Inferior parietal cortex (tissue), 1 donor: ENCODE measurements at regions not wholly inside any gene's neighbourhood (a gene's known extent, or its start where the extent isn't known, plus 50 kb on each side); places are given as distances from the start of the nearest gene placed in this dataset.

Experiments used
- DNase-seq: peaks from one replicate; pipeline ENCODE4 v3.0.0-alpha.2; 2016; ENCODE audit errors: extremely low spot score

- DNase-seq: no peak
Measured at GRCh38 chr2:5539282-5540165, 152.7 kb upstream of the SOX11 start.

- no peak for DNase-seq
Measured at GRCh38 chr2:5540856-5541255, 151.3 kb upstream of the SOX11 start.

- DNase-seq: no peak
Measured at GRCh38 chr2:5544205-5544786, 147.9 kb upstream of the SOX11 start.

DNA sequence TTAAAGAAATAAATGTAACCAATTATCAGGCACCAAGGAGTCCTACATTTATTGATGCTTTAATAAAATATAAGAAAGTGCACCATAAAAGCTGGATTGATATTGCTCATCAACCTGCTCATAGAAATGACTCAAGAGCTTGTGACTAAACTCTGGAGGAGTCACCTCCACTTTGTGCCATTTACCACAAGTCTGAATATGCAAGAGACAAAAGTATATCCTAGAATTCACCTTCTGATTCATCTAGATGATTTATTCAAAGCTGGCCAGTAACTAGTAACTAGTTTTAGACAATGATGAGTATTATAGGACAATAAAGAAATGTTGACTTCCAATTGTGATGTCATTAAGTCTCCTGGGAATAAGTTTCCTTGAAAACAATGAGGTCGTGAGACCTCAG is 146.0 kb upstream of the SOX11 start:
- no peak for DNase-seq

DNA sequence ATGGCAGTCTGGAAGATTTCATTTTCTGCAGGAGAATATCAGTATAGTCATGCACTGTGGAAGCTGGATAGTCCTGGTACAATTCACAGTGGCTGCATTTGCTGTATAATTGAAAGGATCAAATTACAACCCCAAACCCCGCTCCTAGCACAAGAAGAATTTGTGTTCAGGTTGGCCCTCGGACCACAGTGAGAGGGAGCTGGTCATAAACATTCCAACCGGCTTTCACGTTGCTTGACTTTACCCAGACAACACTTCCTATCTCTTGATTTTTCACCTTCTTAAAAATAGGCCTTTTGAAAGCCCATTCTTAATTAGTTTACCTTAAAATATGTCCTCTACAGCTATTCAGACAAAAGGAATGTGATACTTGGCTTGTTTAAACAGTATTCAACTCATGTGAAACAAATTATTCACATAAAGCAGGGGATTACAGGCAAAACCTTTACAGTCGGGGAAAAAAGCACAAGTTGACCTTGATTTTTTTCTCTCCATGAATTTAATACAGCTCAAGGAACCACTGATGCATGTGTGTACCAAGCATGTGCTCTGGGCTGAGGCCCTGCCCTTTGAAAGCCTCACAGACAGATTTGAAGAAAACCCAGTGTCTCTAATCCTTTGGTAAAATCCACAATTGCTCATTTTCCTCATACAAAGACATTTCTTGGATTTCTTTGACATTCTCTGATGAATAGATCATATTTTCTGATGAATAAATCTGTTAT is 143.0 kb upstream of the SOX11 start:
- DNase-seq: no peak

DNA sequence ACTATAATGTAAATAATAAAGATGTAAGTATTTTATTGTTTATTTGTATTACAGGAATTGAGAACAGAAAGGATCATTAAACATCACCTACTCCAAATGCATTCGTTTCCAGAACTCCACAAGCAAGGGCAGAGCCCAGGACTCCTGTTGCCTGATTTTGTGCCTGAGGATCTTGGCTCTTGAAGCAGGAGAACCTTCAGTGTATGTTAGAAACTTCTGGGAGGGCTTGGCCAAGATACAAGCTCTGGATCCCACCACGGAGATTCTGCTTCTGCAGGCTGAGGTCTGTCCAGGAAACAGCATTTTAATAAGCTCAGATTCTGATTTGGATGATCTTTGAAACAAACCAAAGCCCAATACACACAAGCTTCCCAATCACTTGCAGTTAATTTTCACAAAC is 142.4 kb upstream of the SOX11 start:
- no peak for DNase-seq

- no peak for DNase-seq
Measured at GRCh38 chr2:5555636-5556035, 136.5 kb upstream of the SOX11 start.

- DNase-seq: no peak
Measured at GRCh38 chr2:5561006-5561405, 131.2 kb upstream of the SOX11 start.

DNA sequence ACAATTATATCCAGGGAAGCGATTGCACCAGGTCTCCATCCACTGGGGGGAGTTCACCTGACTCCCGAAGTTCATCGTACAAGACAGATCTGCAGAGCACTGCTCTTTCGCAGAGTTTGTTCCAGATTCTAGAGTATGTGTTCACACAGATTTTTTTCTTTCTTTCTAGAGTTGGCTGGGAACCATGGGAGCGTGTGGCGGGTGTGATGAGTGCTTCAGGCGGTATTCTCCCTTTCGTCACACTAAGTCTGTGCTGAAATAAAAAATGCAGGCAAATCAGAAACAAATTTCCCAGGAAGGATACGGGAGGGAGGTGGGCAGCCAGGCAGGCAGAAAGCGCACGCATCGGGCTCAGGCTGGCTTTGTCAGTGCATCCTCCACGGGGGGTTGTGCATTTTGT is 129.8 kb upstream of the SOX11 start:
- DNase-seq: no peak

DNA sequence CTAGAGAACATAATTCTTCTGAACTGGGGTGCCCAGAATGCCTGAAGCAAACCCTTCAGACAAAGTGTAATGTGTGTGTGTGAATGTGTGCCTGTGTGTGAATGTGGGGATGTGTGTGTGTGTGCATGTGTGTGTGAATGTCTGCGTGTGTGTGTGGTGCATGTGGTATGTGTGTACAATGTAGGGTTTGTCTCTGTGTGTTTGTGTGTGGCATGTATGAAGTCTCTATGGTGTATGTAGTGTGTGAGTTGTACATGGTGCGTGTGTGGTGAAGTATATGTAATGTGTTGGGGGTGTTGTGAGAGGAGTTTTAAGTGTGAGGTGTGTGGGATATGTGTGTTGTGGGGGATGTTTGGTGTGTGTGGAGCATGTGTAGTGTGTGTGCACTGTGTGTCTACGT is 129.3 kb upstream of the SOX11 start:
- DNase-seq: no peak

DNA sequence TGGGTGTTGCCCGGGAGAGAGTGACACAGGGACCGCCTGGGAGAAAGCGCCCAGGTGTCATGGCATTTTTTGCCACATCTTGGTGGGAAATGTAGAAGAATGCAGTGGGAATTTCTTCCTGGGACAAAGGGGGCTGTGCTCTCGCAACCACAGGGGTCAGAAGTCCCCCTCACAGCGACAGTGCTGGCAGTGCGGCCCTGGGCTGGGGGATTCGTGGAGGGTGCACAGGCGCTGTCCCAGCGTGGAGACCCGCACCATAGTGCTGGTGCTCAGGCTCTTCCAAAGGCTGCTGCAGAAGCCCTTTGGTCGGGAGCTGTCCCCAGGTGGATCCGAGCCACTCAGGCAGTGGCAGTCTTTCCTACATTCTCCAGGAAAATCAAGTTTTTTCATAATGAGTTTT is 128.8 kb upstream of the SOX11 start:
- no peak for DNase-seq

GRCh38 chr2:5569256-5569655 is 122.9 kb upstream of the SOX11 start:
- DNase-seq: no peak

GRCh38 chr2:5576015-5576414 is 116.2 kb upstream of the SOX11 start:
- no peak for DNase-seq

GRCh38 chr2:5587766-5588165 is 104.4 kb upstream of the SOX11 start:
- DNase-seq: no peak

- DNase-seq: no peak
Measured at GRCh38 chr2:5588601-5589000, 103.6 kb upstream of the SOX11 start.

DNA sequence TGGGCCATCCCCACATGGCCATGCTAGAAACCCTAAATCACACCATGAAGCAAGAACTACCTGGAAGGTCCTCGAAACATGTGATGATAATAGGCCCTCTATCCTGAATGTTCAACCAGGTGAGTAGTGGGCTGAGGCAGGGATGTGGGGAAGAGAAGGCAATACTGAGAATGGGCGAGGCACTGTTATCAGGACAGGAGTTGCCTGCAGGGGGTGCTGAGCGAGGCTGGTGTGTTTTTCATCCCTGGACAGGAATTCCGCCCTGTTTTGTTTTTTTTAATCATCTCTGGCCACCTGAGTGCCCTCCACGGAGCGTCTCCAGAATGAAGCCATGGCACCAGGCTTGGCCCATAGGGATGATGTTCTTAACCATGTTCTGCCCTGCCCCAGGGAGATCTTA is 103.0 kb upstream of the SOX11 start:
- no peak for DNase-seq

- no peak for DNase-seq
Measured at GRCh38 chr2:5590886-5591285, 101.3 kb upstream of the SOX11 start.

DNA sequence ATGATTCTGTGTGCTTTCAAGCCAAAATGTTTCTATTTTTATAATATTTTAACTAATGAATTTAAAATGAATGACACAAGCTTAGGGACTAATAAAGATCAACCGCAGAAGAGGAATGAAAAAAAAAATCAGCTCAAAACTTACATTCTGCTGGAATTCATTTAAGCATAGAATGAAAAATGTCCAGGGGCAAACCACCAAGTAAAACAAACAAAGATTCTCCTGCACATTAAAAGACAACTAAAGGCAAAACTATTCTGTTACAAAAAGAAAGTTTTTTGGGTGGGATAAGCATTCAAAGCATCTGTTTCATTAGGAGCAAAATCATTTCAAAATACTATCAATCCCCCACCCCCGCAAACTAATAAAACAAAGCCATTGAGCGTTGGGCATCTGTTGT is 99.3 kb upstream of the SOX11 start:
- DNase-seq: no peak

GRCh38 chr2:5594249-5594695 is 97.9 kb upstream of the SOX11 start:
- DNase-seq: no peak

DNA sequence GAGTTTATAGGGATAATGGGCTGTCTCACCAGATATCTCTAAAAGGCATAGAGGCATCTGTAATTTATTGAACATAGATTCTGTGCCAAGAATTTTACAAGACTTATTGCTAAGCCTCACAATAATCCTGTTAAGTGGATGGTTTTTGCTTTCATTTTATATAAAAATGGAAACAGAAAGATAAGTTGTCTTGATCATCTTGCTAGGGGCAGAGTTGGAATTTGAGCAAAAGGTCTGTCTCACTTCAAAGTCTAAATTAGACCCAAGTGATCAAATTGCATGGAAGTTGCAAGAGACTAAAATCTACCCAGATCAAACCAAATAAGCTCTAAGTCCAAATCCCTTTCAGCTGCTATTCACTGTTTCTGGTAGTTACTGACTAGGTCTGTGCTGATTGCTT is 95.3 kb upstream of the SOX11 start:
- no peak for DNase-seq

GRCh38 chr2:5598156-5598555 is 94.0 kb upstream of the SOX11 start:
- no peak for DNase-seq

DNA sequence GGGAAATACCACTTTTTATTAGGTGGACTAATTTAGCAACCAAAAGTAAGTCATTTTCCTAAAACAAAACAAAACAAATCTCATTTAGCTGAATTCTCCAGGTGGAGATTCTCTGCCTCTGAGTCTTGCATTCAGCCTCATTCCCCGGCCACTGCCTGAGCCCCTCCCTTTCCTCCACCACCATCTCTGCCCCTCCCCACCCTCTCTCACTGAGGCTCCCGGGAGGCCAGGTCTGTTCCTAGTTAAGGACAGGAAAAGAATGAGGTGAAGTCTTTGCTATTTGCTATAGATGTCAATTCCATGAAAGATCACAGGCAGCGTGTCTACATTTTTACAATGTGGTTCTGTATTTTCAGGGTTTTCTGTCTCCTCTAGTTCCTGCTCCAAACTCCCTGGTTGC is 83.0 kb upstream of the SOX11 start:
- no peak for DNase-seq

- DNase-seq: no peak
Measured at GRCh38 chr2:5612666-5613065, 79.5 kb upstream of the SOX11 start.
